ENCODE measurements at regions not wholly inside any gene's neighbourhood (a gene's known extent, or its start where the extent isn't known, plus 50 kb on each side); places are given as distances from the start of the nearest gene placed in this dataset.

DNA sequence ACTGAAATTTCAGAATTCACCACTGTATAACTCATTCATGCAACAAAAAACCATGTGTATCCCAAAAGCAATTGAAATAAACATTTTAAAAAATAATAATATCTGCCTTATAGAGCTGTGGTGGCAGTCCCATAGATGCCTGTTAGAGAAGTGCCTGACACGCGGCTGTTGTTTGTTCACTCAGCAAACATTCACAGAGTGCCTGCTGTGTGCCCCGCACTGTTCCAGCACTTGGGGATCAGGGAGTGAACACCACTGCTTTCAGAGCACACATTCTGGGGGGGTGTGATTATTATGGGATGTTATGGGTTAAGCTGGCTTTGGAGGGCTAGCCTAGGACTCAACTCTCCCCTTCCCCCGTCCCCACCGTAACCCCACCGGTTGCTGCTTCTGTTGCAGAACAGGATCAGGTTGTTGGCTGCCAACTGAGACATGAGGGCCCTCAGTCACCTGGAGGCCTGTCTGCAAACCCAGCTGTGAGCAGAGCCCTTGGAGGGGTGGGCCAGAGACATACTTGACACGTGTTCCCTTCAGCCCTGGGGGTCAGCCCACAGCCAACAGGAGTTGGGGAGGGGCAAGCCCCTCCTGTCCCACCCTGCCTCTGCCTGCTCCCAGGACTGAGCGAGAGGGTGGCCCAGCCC lies 103.3 kb upstream of the CIBAR2 start:
- TF ChIP-seq, protein P1, sequence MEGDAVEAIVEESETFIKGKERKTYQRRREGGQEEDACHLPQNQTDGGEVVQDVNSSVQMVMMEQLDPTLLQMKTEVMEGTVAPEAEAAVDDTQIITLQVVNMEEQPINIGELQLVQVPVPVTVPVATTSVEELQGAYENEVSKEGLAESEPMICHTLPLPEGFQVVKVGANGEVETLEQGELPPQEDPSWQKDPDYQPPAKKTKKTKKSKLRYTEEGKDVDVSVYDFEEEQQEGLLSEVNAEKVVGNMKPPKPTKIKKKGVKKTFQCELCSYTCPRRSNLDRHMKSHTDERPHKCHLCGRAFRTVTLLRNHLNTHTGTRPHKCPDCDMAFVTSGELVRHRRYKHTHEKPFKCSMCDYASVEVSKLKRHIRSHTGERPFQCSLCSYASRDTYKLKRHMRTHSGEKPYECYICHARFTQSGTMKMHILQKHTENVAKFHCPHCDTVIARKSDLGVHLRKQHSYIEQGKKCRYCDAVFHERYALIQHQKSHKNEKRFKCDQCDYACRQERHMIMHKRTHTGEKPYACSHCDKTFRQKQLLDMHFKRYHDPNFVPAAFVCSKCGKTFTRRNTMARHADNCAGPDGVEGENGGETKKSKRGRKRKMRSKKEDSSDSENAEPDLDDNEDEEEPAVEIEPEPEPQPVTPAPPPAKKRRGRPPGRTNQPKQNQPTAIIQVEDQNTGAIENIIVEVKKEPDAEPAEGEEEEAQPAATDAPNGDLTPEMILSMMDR (IDR thresholded peaks at IDR 0.05), result no peak
- no peak for TF ChIP-seq POLR2A (IDR thresholded peaks at IDR 0.05)
